OCI-LY1 (cell line): ENCODE measurements at regions not wholly inside any gene's neighbourhood (a gene's known extent, or its start where the extent isn't known, plus 50 kb on each side); places are given as distances from the start of the nearest gene placed in this dataset.

Experiments
- CTCF ChIP-seq: fragments of 200-600 bp; sonication (generic), shearing (Covaris generic); IDR thresholded peaks from 2 replicates; pipeline ENCODE4 v1.5.1; 2017; ENCODE audit warnings: mild to moderate bottlenecking, antibody characterized with exemption, low read length, moderate library complexity, mixed read lengths
- EZH2 ChIP-seq: fragments of 200-600 bp; sonication (generic), shearing (Covaris generic); IDR thresholded peaks from 2 replicates; pipeline ENCODE4 v1.8.0; 2017; ENCODE audit warnings: borderline replicate concordance, mixed run types, mild to moderate bottlenecking, antibody characterized with exemption, low read length, moderate library complexity, mixed read lengths

GRCh38 chr10:69685426-69685801, 55.4 kb downstream of the FAM241B start:
- TF ChIP-seq EZH2: no peak
- TF ChIP-seq CTCF: no peak
